GM23338 (cell line): ENCODE measurements at regions not wholly inside any gene's neighbourhood (a gene's known extent, or its start where the extent isn't known, plus 50 kb on each side); places are given as distances from the start of the nearest gene placed in this dataset.

ENCODE experiments used
- ATAC-seq: fragments of 200-7000 bp; cut with Tn5 transposase; 3 replicates; pipeline ENCODE4 v1.9.1; 2020
- DNase-seq: peaks from one replicate; pipeline ENCODE4 v3.0.0-alpha.2; 2015; ENCODE audit warnings: low spot score
- H2AFZ ChIP-seq: fragments of 200-600 bp; sonication (generic); 2 replicates; pipeline ENCODE4 v1.8.0; 2016; ENCODE audit warnings: antibody characterized with exemption, mild to moderate bottlenecking, moderate library complexity
- H3F3A ChIP-seq: fragments of 200-600 bp; sonication (generic); replicated peaks from 2 replicates; pipeline ENCODE4 v1.8.0; 2017; ENCODE audit warnings: antibody characterized with exemption, mixed run types, low read depth
- H3K27ac ChIP-seq: fragments of 200-600 bp; sonication (generic); 2 replicates; pipeline ENCODE4 v1.6.1; 2016; ENCODE audit warnings: low read depth
- H3K27me3 ChIP-seq: fragments of 200-600 bp; sonication (generic); 2 replicates; pipeline ENCODE4 v1.8.0; 2016; ENCODE audit warnings: mild to moderate bottlenecking, mixed run types, moderate library complexity; ENCODE audit not compliant: insufficient read depth
- H3K36me3 ChIP-seq: fragments of 200-600 bp; sonication (generic); 2 replicates; pipeline ENCODE4 v1.8.0; 2016; ENCODE audit warnings: mild to moderate bottlenecking; ENCODE audit not compliant: insufficient read depth
- H3K4me1 ChIP-seq: fragments of 200-600 bp; sonication (generic); 2 replicates; pipeline ENCODE4 v1.8.0; 2016; ENCODE audit warnings: mild to moderate bottlenecking, moderate library complexity; ENCODE audit not compliant: insufficient read depth
- H3K4me2 ChIP-seq: fragments of 200-600 bp; sonication (generic); 2 replicates; pipeline ENCODE4 v1.7.1; 2017; ENCODE audit warnings: mixed run types
- H3K4me3 ChIP-seq: fragments of 200-600 bp; sonication (generic); 2 replicates; pipeline ENCODE4 v1.6.1; 2016; ENCODE audit warnings: mixed run types
- H3K79me2 ChIP-seq: fragments of 200-600 bp; sonication (generic); replicated peaks from 2 replicates; pipeline ENCODE4 v1.8.0; 2017; ENCODE audit warnings: mild to moderate bottlenecking; ENCODE audit not compliant: insufficient read depth
- H3K9me2 ChIP-seq: fragments of 200-600 bp; sonication (generic); 2 replicates; pipeline ENCODE4 v1.8.0; 2017; ENCODE audit not compliant: insufficient read depth
- H4K20me1 ChIP-seq: fragments of 200-600 bp; sonication (generic); replicated peaks from 2 replicates; pipeline ENCODE4 v1.8.0; 2017; ENCODE audit warnings: mild to moderate bottlenecking; ENCODE audit not compliant: insufficient read depth
- H3K27ac Mint-ChIP-seq: 2 replicates; pipeline ENCODE4 v1.8.0; 2020; ENCODE audit warnings: inconsistent platforms, mild to moderate bottlenecking, moderate library complexity, mixed read lengths
- H3K27me3 Mint-ChIP-seq: 3 replicates; pipeline ENCODE4 v1.8.0; 2022; ENCODE audit warnings: low read depth, mild to moderate bottlenecking, moderate library complexity, mixed read lengths, inconsistent platforms; ENCODE audit not compliant: insufficient read depth, poor library complexity
- H3K36me3 Mint-ChIP-seq: 3 replicates; pipeline ENCODE4 v1.8.0; 2021; ENCODE audit warnings: low read depth, mild to moderate bottlenecking, inconsistent platforms, moderate library complexity, mixed read lengths
- H3K4me1 Mint-ChIP-seq: 3 replicates; pipeline ENCODE4 v1.8.0; 2020; ENCODE audit warnings: mild to moderate bottlenecking, inconsistent platforms, mixed read lengths
- H3K4me3 Mint-ChIP-seq: 3 replicates; pipeline ENCODE4 v1.8.0; 2021; ENCODE audit warnings: moderate library complexity, mild to moderate bottlenecking, inconsistent platforms, mixed read lengths
- H3K9me3 Mint-ChIP-seq: 3 replicates; pipeline ENCODE4 v1.8.0; 2020; ENCODE audit warnings: moderate library complexity, mild to moderate bottlenecking, inconsistent platforms, mixed read lengths
- CREB1 ChIP-seq: fragments of 250-450 bp; sonication (Bioruptor Pico); IDR thresholded peaks from 2 replicates; pipeline ENCODE4 v1.5.0; 2020; ENCODE audit warnings: low read depth, mild to moderate bottlenecking, moderate library complexity
- CTCF ChIP-seq, 2 experiments: fragments of 200-600 bp in 1 of 2; sonication (generic) in 1 of 2; conservative IDR thresholded peaks; 2 replicates each; pipeline versions ENCODE4 v1.5.1 to v1.6.1; 2016 to 2017; ENCODE audit warnings: antibody characterized with exemption in 2 of 2, low read depth in 2 of 2, mild to moderate bottlenecking in 2 of 2, moderate library complexity in 1 of 2
- EZH2 ChIP-seq: fragments of 200-600 bp; sonication (generic); IDR thresholded peaks from one replicate; pipeline ENCODE4 v1.8.0; 2017; ENCODE audit warnings: antibody characterized with exemption, mild to moderate bottlenecking, low read depth; ENCODE audit not compliant: unreplicated experiment
- JUNB ChIP-seq: IDR thresholded peaks from one replicate; pipeline ENCODE4 v1.6.1; 2016; ENCODE audit warnings: antibody characterized with exemption; ENCODE audit not compliant: unreplicated experiment
- REST ChIP-seq: IDR thresholded peaks from one replicate; pipeline ENCODE4 v1.6.1; 2018; ENCODE audit warnings: antibody characterized with exemption; ENCODE audit not compliant: unreplicated experiment
- ZNF114 ChIP-seq: fragments of 250-450 bp; sonication (Bioruptor Pico); IDR thresholded peaks from 2 replicates; pipeline ENCODE4 v1.5.0; 2020; ENCODE audit warnings: mild to moderate bottlenecking, moderate library complexity
- TF ChIP-seq, protein P1 (sequence below): fragments of 250-450 bp; sonication (Bioruptor Pico); IDR thresholded peaks from 2 replicates; pipeline ENCODE4 v1.5.0; 2020; ENCODE audit warnings: mild to moderate bottlenecking, moderate library complexity

DNA sequence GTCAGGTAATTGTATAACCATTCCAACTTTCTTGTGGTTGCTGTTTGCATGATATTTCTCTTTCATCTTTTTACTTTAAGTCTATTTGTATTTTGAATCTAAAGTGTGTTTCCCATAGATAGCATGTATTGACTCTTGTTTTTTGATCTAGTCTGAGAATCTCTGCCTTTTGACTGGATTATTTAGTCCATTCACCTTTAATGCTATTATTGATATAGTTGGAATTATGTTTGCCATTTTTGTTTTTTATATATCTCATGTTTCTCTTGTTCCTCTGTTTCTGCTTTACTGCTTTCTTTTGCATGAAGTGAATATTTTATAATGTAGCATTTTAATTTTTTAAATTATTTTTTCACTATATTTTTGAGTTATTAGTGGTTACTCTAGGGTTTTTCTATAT lies 103.9 kb upstream of the PMCH start (continued):
- TF ChIP-seq, protein P1, sequence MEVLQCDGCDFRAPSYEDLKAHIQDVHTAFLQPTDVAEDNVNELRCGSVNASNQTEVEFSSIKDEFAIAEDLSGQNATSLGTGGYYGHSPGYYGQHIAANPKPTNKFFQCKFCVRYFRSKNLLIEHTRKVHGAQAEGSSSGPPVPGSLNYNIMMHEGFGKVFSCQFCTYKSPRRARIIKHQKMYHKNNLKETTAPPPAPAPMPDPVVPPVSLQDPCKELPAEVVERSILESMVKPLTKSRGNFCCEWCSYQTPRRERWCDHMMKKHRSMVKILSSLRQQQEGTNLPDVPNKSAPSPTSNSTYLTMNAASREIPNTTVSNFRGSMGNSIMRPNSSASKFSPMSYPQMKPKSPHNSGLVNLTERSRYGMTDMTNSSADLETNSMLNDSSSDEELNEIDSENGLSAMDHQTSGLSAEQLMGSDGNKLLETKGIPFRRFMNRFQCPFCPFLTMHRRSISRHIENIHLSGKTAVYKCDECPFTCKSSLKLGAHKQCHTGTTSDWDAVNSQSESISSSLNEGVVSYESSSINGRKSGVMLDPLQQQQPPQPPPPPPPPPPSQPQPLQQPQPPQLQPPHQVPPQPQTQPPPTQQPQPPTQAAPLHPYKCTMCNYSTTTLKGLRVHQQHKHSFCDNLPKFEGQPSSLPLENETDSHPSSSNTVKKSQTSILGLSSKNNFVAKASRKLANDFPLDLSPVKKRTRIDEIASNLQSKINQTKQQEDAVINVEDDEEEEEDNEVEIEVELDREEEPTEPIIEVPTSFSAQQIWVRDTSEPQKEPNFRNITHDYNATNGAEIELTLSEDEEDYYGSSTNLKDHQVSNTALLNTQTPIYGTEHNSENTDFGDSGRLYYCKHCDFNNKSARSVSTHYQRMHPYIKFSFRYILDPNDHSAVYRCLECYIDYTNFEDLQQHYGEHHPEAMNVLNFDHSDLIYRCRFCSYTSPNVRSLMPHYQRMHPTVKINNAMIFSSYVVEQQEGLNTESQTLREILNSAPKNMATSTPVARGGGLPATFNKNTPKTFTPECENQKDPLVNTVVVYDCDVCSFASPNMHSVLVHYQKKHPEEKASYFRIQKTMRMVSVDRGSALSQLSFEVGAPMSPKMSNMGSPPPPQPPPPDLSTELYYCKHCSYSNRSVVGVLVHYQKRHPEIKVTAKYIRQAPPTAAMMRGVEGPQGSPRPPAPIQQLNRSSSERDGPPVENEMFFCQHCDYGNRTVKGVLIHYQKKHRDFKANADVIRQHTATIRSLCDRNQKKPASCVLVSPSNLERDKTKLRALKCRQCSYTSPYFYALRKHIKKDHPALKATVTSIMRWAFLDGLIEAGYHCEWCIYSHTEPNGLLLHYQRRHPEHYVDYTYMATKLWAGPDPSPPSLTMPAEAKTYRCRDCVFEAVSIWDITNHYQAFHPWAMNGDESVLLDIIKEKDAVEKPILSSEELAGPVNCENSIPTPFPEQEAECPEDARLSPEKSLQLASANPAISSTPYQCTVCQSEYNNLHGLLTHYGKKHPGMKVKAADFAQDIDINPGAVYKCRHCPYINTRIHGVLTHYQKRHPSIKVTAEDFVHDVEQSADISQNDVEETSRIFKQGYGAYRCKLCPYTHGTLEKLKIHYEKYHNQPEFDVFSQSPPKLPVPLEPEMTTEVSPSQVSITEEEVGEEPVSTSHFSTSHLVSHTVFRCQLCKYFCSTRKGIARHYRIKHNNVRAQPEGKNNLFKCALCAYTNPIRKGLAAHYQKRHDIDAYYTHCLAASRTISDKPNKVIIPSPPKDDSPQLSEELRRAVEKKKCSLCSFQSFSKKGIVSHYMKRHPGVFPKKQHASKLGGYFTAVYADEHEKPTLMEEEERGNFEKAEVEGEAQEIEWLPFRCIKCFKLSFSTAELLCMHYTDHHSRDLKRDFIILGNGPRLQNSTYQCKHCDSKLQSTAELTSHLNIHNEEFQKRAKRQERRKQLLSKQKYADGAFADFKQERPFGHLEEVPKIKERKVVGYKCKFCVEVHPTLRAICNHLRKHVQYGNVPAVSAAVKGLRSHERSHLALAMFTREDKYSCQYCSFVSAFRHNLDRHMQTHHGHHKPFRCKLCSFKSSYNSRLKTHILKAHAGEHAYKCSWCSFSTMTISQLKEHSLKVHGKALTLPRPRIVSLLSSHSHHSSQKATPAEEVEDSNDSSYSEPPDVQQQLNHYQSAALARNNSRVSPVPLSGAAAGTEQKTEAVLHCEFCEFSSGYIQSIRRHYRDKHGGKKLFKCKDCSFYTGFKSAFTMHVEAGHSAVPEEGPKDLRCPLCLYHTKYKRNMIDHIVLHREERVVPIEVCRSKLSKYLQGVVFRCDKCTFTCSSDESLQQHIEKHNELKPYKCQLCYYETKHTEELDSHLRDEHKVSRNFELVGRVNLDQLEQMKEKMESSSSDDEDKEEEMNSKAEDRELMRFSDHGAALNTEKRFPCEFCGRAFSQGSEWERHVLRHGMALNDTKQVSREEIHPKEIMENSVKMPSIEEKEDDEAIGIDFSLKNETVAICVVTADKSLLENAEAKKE (CRISPR knock-in tag), result no peak
- TF ChIP-seq CREB1 (CRISPR knock-in tag), result no peak
- no peak for TF ChIP-seq JUNB

DNA sequence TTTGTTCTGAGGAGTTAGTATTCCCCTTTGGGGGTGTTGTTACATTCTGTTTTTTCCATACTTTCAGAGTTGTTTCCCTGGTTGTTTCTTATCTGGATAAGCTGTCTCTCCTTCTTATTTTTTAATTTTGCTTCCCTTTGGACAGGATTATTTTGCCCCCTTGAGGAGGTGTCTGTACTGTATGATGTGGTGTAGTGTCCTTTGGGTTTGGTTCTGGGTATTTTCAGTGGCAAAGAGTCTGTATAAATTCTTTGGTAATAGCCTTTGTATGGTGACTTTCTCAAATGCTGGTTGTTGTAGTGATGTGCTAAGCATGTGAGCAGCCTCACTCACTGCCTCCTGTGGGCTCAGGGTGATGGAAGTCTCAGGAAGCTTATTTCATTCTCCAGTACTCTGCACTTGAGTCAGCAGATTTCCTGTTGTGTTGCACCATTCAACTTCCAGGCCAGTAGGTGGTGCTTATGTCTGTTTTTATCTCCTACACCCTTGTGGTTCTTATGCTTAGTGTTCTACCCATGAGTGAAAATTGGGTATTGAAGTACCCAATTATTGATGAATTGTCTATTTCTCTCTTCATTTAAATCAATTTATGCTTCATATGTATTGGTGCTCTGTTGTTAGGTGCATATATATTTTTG lies 103.3 kb upstream of the PMCH start:
- Histone ChIP-seq H3K36me3 (no peaks in the 10 kb centered on the region), H3K4me3 (no peak overlapping the region), H3K27me3 (no peaks in the 10 kb centered on the region), H4K20me1 (no peaks in the 10 kb centered on the region), H3F3A (no peaks in the 10 kb centered on the region), H2AFZ (no peak overlapping the region), H3K4me2 (no peak overlapping the region), H3K4me1 (no peaks in the 10 kb centered on the region), H3K9me2 (no peaks in the 10 kb centered on the region), H3K27ac (no peak overlapping the region), H3K79me2 (no peaks in the 10 kb centered on the region)
- ATAC-seq, result peak; percentile 97
- H3K9me3 Mint-ChIP-seq, result peaks cover 12% of the 10 kb centered on the region
- TF ChIP-seq JUNB (no peak), REST (no peak), EZH2 (no peak), ZNF114 (no peak), CTCF (conservative IDR thresholded peaks at IDR 0.05; ENCODE audit: low read depth in 2 of 2) (peak; percentile 71 to 81)
- no peaks in the 10 kb centered on the region for H3K27me3 Mint-ChIP-seq
- DNase-seq, result peak; percentile 79
- H3K4me3 Mint-ChIP-seq, result no peak overlapping the region
- H3K27ac Mint-ChIP-seq, result peak overlapping the region; percentile 80
- no peaks in the 10 kb centered on the region for H3K4me1 Mint-ChIP-seq
- H3K36me3 Mint-ChIP-seq, result 0 out of 3 replicates have a peak, but pooled peaks cover 4% of the 10 kb centered on the region
